ENCODE measurements at regions not wholly inside any gene's neighbourhood (a gene's known extent, or its start where the extent isn't known, plus 50 kb on each side); places are given as distances from the start of the nearest gene placed in this dataset.

GRCh38 chr10:65292551-65292950, 1633.3 kb upstream of the LRRTM3 start:
- Histone ChIP-seq H3K27ac (ENCODE audit: low read depth, low read length) (no peak overlapping the region), H3K79me2 (ENCODE audit: insufficient read depth, low read length) (no peaks in the 10 kb centered on the region), H2AFZ (ENCODE audit: low read depth, low read length, severe bottlenecking) (no peak overlapping the region), H3F3A (ENCODE audit: insufficient read depth) (no peaks in the 10 kb centered on the region), H3K36me3 (ENCODE audit: low read length) (no peaks in the 10 kb centered on the region), H4K20me1 (ENCODE audit: low read depth, low read length) (no peaks in the 10 kb centered on the region), H3K27me3 (ENCODE audit: low read length) (no peaks in the 10 kb centered on the region), H3K9ac (ENCODE audit: low read length) (no peak overlapping the region), H3K9me2 (replicated peaks; ENCODE audit: insufficient read depth, low read length) (no peaks in the 10 kb centered on the region), H3K4me3 (ENCODE audit: insufficient read depth, low read length, poor library complexity, severe bottlenecking) (no peak overlapping the region), H3K9me3 (ENCODE audit: insufficient read depth, low read length) (no peaks in the 10 kb centered on the region), H3K4me2 (ENCODE audit: low read depth, low read length, poor library complexity, severe bottlenecking) (no peak overlapping the region)
- TF ChIP-seq CTCF (IDR thresholded peaks at IDR 0.05; ENCODE audit: insufficient read depth, low read length, poor library complexity, severe bottlenecking) (no peak), EZH2phosphoT487 (conservative IDR thresholded peaks at IDR 0.05; ENCODE audit: low read length) (no peak)

- H3F3A ChIP-seq (ENCODE audit: insufficient read depth) = no peaks in the 10 kb centered on the region
- TF ChIP-seq CTCF (IDR thresholded peaks at IDR 0.05; ENCODE audit: insufficient read depth, low read length, poor library complexity, severe bottlenecking) (no peak), EZH2phosphoT487 (conservative IDR thresholded peaks at IDR 0.05; ENCODE audit: low read length) (no peak)
Measured at GRCh38 chr10:65294329-65294728, 1631.5 kb upstream of the LRRTM3 start.

GRCh38 chr10:65301181-65301580, 1624.7 kb upstream of the LRRTM3 start:
- Histone ChIP-seq H4K20me1 (ENCODE audit: low read depth, low read length) (no peaks in the 10 kb centered on the region), H3K27ac (ENCODE audit: low read depth, low read length) (no peak overlapping the region), H3K4me2 (ENCODE audit: low read depth, low read length, poor library complexity, severe bottlenecking) (no peak overlapping the region), H3K79me2 (ENCODE audit: insufficient read depth, low read length) (no peaks in the 10 kb centered on the region), H3K27me3 (ENCODE audit: low read length) (no peaks in the 10 kb centered on the region), H3K9me3 (ENCODE audit: insufficient read depth, low read length) (no peaks in the 10 kb centered on the region), H3K36me3 (ENCODE audit: low read length) (no peaks in the 10 kb centered on the region), H3K9ac (ENCODE audit: low read length) (no peak overlapping the region), H2AFZ (ENCODE audit: low read depth, low read length, severe bottlenecking) (no peak overlapping the region), H3F3A (ENCODE audit: insufficient read depth) (no peaks in the 10 kb centered on the region), H3K9me2 (replicated peaks; ENCODE audit: insufficient read depth, low read length) (0 out of 2 replicates have a peak, but pooled peaks cover 4% of the 10 kb centered on the region), H3K4me3 (ENCODE audit: insufficient read depth, low read length, poor library complexity, severe bottlenecking) (no peak overlapping the region)
- TF ChIP-seq EZH2phosphoT487 (conservative IDR thresholded peaks at IDR 0.05; ENCODE audit: low read length) = no peak
- no peak for TF ChIP-seq CTCF (IDR thresholded peaks at IDR 0.05; ENCODE audit: insufficient read depth, low read length, poor library complexity, severe bottlenecking)

More at GRCh38 chr10:65294329-65294728, 1631.5 kb upstream of the LRRTM3 start:
- no peaks in the 10 kb centered on the region for H4K20me1 ChIP-seq (ENCODE audit: low read depth, low read length)
- no peaks in the 10 kb centered on the region for H3K27me3 ChIP-seq (ENCODE audit: low read length)
- no peak overlapping the region for H3K27ac ChIP-seq (ENCODE audit: low read depth, low read length)
- no peak overlapping the region for H2AFZ ChIP-seq (ENCODE audit: low read depth, low read length, severe bottlenecking)
- H3K79me2 ChIP-seq (ENCODE audit: insufficient read depth, low read length) = no peaks in the 10 kb centered on the region
- no peak overlapping the region for H3K4me3 ChIP-seq (ENCODE audit: insufficient read depth, low read length, poor library complexity, severe bottlenecking)
- H3K36me3 ChIP-seq (ENCODE audit: low read length) = no peaks in the 10 kb centered on the region
- H3K9me3 ChIP-seq (ENCODE audit: insufficient read depth, low read length) = no peaks in the 10 kb centered on the region
- no peak overlapping the region for H3K9ac ChIP-seq (ENCODE audit: low read length)
- H3K4me2 ChIP-seq (ENCODE audit: low read depth, low read length, poor library complexity, severe bottlenecking) = no peak overlapping the region
- H3K9me2 ChIP-seq (replicated peaks; ENCODE audit: insufficient read depth, low read length) = 0 out of 2 replicates have a peak, but pooled peaks cover 4% of the 10 kb centered on the region
